GM13977 (cell line): ENCODE measurements at regions not wholly inside any gene's neighbourhood (a gene's known extent, or its start where the extent isn't known, plus 50 kb on each side); places are given as distances from the start of the nearest gene placed in this dataset.

ENCODE experiments used
- DNase-seq: peaks from one replicate; pipeline ENCODE4 v3.0.0; 2012; ENCODE audit warnings: low spot score
- in situ Hi-C: fragments of 300-500 bp; cut with MboI; formaldehyde crosslinking; loops from one replicate; pipeline ENCODE4 v1.12.0; 2022; ENCODE audit warnings: low sequenced_read_pairs, low pct_unique_long_range_greater_than_20kb, mixed read lengths, inconsistent platforms; ENCODE audit not compliant: unreplicated experiment
- TF ChIP-seq, protein P1 (sequence below): IDR thresholded peaks from 2 replicates; pipeline ENCODE4 v1.5.1; 2012; ENCODE audit warnings: mild to moderate bottlenecking, control low read depth; ENCODE audit not compliant: insufficient read depth; ENCODE audit errors: extremely low read depth, missing control alignments

DNA sequence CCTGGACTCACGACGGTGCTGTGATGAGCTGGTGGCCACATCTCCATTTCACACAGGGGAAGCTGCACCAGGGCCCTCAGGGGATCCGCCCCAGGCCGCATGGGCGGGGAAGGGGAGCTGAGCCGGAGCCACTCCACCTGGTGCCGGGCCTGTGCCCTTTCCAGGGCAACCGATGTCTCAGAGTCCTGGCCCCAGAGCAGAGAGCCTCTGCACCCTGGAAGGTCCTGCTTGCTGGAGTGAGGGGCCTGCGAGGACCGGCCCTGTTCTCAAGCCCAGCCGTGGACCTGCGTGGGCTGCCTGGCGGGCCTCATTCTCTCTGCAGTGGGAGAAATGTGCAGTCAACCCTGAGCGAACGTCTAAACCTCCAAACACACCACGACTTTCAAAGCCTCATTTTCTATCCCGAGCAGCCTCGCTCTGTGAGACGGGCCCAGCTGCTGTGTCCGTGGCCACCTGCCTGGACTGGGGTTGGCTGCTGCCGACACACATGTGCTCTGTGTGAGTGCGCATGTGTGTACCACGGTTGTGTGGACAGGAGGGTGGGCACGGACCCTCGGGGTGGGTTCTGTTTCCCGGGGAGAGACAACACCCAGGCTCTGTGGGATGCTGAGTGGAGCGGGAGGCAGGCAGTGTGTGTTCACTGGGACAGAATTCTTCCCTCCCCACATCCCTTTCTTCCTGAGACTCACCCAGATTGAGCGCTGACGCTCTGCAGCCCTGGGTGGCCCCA, 163.5 kb downstream of the KIF26A start:
- DNase-seq, result no peak
- TF ChIP-seq, protein P1, sequence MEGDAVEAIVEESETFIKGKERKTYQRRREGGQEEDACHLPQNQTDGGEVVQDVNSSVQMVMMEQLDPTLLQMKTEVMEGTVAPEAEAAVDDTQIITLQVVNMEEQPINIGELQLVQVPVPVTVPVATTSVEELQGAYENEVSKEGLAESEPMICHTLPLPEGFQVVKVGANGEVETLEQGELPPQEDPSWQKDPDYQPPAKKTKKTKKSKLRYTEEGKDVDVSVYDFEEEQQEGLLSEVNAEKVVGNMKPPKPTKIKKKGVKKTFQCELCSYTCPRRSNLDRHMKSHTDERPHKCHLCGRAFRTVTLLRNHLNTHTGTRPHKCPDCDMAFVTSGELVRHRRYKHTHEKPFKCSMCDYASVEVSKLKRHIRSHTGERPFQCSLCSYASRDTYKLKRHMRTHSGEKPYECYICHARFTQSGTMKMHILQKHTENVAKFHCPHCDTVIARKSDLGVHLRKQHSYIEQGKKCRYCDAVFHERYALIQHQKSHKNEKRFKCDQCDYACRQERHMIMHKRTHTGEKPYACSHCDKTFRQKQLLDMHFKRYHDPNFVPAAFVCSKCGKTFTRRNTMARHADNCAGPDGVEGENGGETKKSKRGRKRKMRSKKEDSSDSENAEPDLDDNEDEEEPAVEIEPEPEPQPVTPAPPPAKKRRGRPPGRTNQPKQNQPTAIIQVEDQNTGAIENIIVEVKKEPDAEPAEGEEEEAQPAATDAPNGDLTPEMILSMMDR, result no peak
- in situ Hi-C loops, result no loop called here

DNA sequence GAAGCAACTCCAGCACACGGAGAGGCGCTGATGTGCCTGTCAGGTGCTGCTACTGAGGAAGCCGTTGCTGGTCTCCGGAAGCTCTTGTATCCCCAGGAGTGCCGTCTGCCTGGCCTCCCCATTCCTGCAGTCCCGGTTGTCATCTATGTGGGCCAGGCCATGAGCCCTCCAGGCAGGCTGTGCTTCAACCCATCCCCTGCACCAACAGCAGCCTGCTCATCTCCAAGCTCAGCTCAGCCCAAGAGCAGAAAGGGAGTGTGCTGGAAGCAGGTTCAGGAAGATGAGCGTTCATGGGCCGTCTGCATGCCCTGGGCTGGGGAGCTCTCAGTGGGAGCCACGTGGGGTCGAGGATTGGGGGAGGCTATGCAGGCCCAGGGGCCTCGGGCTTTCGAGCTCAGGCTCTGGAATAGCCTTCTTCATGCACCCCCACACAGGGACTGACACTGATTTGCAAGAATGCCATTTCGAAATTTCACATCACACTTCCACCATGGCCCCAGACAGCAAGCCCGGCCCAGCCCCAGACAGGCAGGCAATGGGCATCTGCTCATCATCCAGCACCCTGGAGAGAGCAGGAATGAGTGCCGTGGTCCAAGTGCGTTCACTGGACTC, 164.5 kb downstream of the KIF26A start:
- TF ChIP-seq, protein P1, result no peak
- no peak for DNase-seq
- in situ Hi-C loops, result no loop called here

DNA sequence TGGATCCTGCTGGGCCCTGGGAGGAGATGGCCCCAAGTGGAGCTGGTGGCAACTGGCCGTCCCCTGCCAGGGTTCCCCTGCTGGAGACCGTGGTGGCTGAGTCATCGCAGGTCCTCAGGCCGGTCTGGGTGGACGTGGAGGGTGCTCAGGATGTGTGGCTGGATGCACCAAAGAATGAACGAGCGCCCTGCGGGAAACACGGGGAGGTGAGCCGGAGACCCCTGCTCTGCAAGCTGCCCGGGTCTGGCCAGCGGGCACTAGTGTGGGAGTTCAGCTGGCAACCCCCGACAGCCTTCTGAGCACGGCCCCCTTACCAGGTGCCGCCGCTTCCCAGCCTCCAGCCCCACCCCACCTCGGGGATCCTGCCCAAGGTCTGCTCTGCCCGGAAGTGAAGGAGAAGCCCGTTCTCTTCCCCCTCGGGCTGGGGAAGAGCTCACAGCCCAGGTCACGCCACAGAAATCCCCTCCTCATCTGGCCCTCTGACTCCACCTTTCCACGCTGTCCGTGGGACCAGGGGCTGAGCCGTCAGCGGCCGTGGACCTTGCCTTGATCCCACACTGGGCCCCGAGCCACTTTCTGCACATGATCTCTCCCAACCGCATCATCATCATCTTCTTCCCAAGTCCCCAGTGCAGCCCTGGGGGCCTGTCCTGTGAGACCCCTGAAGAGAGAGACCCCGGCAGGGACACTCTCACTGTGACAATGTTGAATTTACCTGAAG, 165.5 kb downstream of the KIF26A start:
- TF ChIP-seq, protein P1, result no peak
- in situ Hi-C loops, result no loop called here
- DNase-seq, result no peak

DNA sequence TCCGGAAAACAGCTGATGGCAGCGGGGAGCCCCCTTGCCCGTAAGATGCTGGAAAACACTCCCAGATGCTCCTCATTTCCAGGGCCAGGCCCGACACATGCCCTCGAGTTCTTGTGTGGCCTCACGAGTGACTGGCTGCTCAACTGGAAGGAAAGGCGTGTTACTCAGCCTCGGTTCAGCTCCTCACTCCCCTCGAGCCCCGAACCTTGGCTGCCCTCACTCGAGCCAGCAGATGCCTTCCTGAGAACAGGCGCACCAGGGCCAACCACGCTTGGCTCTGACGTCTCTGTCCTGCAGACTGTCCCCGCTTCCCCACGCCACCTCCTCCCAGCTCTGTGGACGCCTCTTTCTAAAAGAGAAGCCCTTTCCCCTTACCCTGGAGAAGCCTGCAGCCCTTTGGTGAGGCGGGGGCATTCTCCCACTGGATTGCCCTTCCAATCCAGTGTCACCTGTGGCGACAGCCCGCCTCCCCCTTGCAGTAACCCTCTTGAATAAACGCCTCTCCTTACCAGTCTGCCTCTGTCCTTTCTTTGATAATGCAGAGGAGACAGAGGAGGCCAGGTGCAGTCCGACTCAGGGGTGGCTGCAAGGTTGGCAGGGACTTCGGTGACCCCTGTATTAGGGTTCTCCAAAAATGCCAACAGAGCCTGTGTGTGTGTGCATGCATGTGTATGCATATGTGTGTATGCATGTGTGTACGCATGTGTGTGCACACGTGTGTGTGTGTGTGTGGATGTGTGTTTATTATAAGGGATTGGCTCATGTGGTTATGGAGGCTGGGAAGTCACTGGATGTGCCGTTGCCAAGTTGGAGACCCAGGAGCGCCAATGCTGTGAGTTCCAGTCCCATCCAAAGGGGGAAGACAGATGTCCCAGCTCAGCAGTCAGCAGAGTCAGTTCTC, 166.3 kb downstream of the KIF26A start:
- no peak for DNase-seq
- TF ChIP-seq, protein P1, result no peak
- in situ Hi-C loops, result no loop called here

DNA sequence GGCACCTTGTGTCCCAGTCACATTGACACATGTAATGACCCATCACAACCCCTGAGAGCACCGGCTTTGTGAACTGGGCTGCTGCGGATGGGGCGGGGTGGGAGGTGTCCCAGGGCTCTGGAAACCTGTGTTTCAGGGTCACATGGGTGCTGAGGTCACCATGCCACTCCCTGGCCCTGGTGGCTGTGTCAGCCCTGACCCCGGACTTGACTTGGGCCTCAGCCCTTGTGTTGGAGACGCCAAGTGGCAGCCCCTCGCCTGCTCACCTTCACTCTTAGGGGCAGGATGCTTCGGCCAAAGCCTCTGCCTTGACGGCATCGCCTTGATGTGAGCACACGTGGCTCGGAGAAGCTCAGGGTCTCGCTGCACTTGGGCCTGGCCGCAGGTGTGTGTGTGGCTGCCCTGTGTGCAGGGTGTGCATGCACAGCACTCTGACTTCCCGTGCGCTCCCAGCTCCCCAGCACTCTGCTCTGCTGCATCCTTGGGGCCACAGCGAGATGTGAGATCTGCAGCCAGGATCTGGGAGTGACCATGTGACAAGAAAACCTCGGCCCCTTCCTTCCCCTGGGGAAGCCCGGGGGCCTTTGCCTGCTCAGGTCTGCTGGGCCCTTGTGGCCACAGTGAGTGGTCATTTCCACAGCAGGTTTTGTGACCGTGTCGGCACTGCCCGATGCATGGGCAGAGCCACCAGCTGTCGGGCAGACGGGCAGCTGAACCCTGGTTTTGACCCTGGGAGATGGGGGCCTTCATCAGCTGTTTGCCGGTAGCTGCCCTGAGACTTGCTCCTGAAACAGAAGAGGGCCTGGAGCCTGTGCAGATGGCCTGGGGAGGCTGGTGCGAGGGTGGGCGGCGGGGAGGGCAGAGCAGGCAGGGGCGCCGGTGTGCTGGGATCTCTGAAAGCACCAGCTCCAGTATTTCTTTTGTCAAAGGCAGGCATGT, 167.4 kb downstream of the KIF26A start:
- in situ Hi-C loops, result no loop called here

More for the DNA sequence above, 167.4 kb downstream of the KIF26A start:
- TF ChIP-seq, protein P1, result no peak
- DNase-seq, result no peak
